Sigmoid colon (tissue), 4 donors: ENCODE measurements at regions not wholly inside any gene's neighbourhood (a gene's known extent, or its start where the extent isn't known, plus 50 kb on each side); places are given as distances from the start of the nearest gene placed in this dataset.

ENCODE experiments used
- EP300 ChIP-seq, 4 donors: sonication (generic); formaldehyde crosslinking; IDR thresholded peaks; one replicate each; pipeline ENCODE4 v1.6.1; 2017; ENCODE audit warnings: antibody characterized with exemption in 4 of 4
- POLR2A ChIP-seq, 2 donors: fragments of 450-650 bp; IDR thresholded peaks; one replicate each; pipeline ENCODE4 v1.6.1; 2016; ENCODE audit warnings: antibody characterized with exemption in 2 of 2, mild to moderate bottlenecking in 2 of 2, moderate library complexity in 2 of 2
- POLR2AphosphoS5 ChIP-seq, 4 donors: sonication (generic); formaldehyde crosslinking; IDR thresholded peaks; one replicate each; pipeline ENCODE4 v1.6.1; 2017; ENCODE audit warnings: antibody characterized with exemption in 4 of 4
- TF ChIP-seq, protein P1 (sequence below), 4 experiments: fragments of 450-650 bp in 3 of 4; fragments of 200-600 bp in 1 of 4; IDR thresholded peaks; one replicate each; pipeline ENCODE4 v1.5.1; 2016 to 2019; ENCODE audit warnings: antibody characterized with exemption in 4 of 4, mild to moderate bottlenecking in 3 of 4, moderate library complexity in 2 of 4

DNA sequence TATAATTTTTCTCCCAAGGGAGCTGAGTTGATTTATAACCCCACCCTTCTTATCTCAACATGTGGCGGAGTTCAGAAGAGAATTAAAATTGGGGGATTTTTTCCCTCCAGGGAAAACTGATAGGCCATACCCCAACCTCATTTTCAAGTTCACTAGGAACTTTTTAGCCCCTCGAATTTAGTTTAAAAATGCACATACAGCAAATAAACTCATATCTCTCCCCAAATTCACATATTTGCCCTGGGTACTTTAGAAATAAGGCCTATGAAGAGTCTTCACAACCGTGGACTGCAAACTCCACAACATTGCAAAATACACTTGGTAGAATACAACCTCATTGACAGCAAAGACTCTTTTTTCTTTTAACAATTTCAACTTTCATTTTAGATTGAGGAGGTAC lies 206.7 kb upstream of the LEF1 start:
- TF ChIP-seq, protein P1, sequence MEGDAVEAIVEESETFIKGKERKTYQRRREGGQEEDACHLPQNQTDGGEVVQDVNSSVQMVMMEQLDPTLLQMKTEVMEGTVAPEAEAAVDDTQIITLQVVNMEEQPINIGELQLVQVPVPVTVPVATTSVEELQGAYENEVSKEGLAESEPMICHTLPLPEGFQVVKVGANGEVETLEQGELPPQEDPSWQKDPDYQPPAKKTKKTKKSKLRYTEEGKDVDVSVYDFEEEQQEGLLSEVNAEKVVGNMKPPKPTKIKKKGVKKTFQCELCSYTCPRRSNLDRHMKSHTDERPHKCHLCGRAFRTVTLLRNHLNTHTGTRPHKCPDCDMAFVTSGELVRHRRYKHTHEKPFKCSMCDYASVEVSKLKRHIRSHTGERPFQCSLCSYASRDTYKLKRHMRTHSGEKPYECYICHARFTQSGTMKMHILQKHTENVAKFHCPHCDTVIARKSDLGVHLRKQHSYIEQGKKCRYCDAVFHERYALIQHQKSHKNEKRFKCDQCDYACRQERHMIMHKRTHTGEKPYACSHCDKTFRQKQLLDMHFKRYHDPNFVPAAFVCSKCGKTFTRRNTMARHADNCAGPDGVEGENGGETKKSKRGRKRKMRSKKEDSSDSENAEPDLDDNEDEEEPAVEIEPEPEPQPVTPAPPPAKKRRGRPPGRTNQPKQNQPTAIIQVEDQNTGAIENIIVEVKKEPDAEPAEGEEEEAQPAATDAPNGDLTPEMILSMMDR (IDR thresholded peaks at IDR 0.05), result no peak
- TF ChIP-seq POLR2A (IDR thresholded peaks at IDR 0.05) (no peak), POLR2AphosphoS5 (IDR thresholded peaks at IDR 0.05) (no peak), EP300 (IDR thresholded peaks at IDR 0.05) (no peak)
